GM12878 (cell line): ENCODE measurements at regions not wholly inside any gene's neighbourhood (a gene's known extent, or its start where the extent isn't known, plus 50 kb on each side); places are given as distances from the start of the nearest gene placed in this dataset.
"Not testable (repeated sequence)": the region's sequence is repeated elsewhere in the genome, so short reads cannot be mapped to it uniquely, and the experiment has no call there.

Source experiments
- ATAC-seq: fragments of 200-7000 bp; cut with Tn5 transposase; 3 replicates; pipeline ENCODE4 v1.9.1; 2020; ENCODE audit warnings: mild to moderate bottlenecking, moderate library complexity
- BruUV-seq: library from RNA; stranded (reverse); fragments of 400-500 nt; replicated peaks from 2 replicates; lab custom pipeline; 2021; lab: Mats Ljungman, UMichigan
- CTCF ChIA-PET: fragments of 300-600 bp; sonication (Branson Sonifier 250); formaldehyde crosslinking; extraction: SDS; loops from one replicate; lab custom pipeline; 2021; ENCODE audit warnings: inconsistent platforms; lab: Yijun Ruan, JAX
- POLR2A ChIA-PET: fragments of 350-600 bp; formaldehyde crosslinking; extraction: SDS; loops from one replicate; lab custom pipeline; 2021; ENCODE audit warnings: inconsistent platforms; lab: Charles Lee
- RAD21 ChIA-PET: fragments of 300-600 bp; sonication (Branson Sonifier 250); formaldehyde crosslinking; loops from one replicate; lab custom pipeline; 2023; ENCODE audit warnings: antibody characterized with exemption; ENCODE audit not compliant: unreplicated experiment; lab: Charles Lee
- SMC1A ChIA-PET: fragments of 300-600 bp; sonication (Branson Sonifier 250); formaldehyde crosslinking; loops from one replicate; lab custom pipeline; 2023; ENCODE audit not compliant: unreplicated experiment, uncharacterized antibody; lab: Charles Lee
- DNase-seq: peaks from one replicate; pipeline ENCODE4 v3.0.0-alpha.2; 2011; ENCODE audit warnings: low read depth, low spot score
- FAIRE-seq: peaks from 3 replicates; lab custom pipeline; 2011; peaks lifted over from hg19 to GRCh38; lab: Jason Lieb, UNC
- H2AFZ ChIP-seq: 2 replicates; pipeline ENCODE4 v1.6.0; 2011; ENCODE audit warnings: low read depth, low read length, control low read depth; ENCODE audit not compliant: control insufficient read depth
- H3K27ac ChIP-seq: 2 replicates; pipeline ENCODE4 v1.5.1; 2011; ENCODE audit warnings: control low read depth; ENCODE audit not compliant: control insufficient read depth, insufficient read depth
- H3K27me3 ChIP-seq, 2 experiments: replicated peaks in 1 of 2; 2 replicates each; pipeline versions ENCODE4 v1.6.0 to v1.6.1; 2011; ENCODE audit warnings: low read length in 1 of 2; ENCODE audit not compliant: control insufficient read depth in 2 of 2, insufficient read depth in 2 of 2
- H3K36me3 ChIP-seq, 2 experiments: 2 replicates each; pipeline ENCODE4 v1.5.1; 2011; ENCODE audit warnings: low read length in 1 of 2; ENCODE audit not compliant: control insufficient read depth in 2 of 2, insufficient read depth in 2 of 2
- H3K4me1 ChIP-seq: 2 replicates; pipeline ENCODE4 v1.6.1; 2011; ENCODE audit warnings: mild to moderate bottlenecking, low read length, moderate library complexity, mixed read lengths; ENCODE audit not compliant: control insufficient read depth, insufficient read depth
- H3K4me2 ChIP-seq: 2 replicates; pipeline ENCODE4 v1.6.0; 2011; ENCODE audit warnings: control low read depth; ENCODE audit not compliant: control insufficient read depth, insufficient read depth
- H3K4me3 ChIP-seq: fragments of 200-600 bp; sonication (generic); 2 replicates; pipeline ENCODE4 v1.5.1; 2016
- H3K79me2 ChIP-seq: 2 replicates; pipeline ENCODE4 v1.6.0; 2011; ENCODE audit warnings: low read length; ENCODE audit not compliant: control insufficient read depth, insufficient read depth
- H3K9ac ChIP-seq: 2 replicates; pipeline ENCODE4 v1.8.0; 2011; ENCODE audit warnings: low read length, control low read depth, mixed read lengths; ENCODE audit not compliant: control insufficient read depth, insufficient read depth
- H3K9me3 ChIP-seq: replicated peaks from 3 replicates; pipeline ENCODE4 v1.5.1; 2011; ENCODE audit warnings: mild to moderate bottlenecking, low read length; ENCODE audit not compliant: control insufficient read depth, insufficient read depth
- H4K20me1 ChIP-seq: 2 replicates; pipeline ENCODE4 v1.6.0; 2011; ENCODE audit not compliant: control insufficient read depth, insufficient read depth
- WGBS: methylation state at CpG from one replicate; pipeline ENCODE4 v1.1.6; 2016; ENCODE audit warnings: low lambda C conversion rate; ENCODE audit not compliant: insufficient replicate concordance, insufficient coverage; ENCODE audit errors: missing lambda C conversion rate; 5-methylcytosine and 5-hydroxymethylcytosine counted together
- in situ Hi-C: fragments of 300-500 bp; cut with MboI; formaldehyde crosslinking; loops from 9 replicates; pipeline ENCODE4 v1.14.3; 2018; ENCODE audit warnings: mixed read lengths
- intact Hi-C: fragments of 100-400 bp; cut with micrococcal nuclease; formaldehyde crosslinking; loops from one replicate; pipeline ENCODE4 v1.14.2; 2022; ENCODE audit not compliant: unreplicated experiment

DNA sequence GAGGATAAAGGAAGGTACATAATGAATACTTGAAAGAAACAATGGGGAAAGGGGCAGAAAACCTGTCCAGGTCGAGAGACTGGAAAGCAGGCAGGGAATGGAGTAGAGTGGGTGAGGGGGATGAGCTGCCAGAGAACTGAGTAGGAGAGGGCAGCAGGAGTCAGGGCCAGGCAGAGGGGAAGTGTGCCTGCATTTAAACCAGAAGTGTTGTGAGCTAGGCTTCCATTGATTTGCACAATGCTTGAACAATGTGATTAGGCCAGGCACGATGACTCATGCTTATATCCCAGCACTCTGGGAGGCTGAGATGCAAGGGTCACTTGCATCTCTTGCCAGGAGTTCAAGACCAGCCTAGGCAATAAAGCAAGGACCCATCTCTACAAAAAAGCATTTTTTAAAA is 332.6 kb downstream of the ANAPC1 start:
- DNase-seq, ATAC-seq, H3K9me3 ChIP-seq, H3K27ac ChIP-seq, SMC1A ChIA-PET, H3K79me2 ChIP-seq, H3K27me3 ChIP-seq, CTCF ChIA-PET, RAD21 ChIA-PET, FAIRE-seq, POLR2A ChIA-PET, H4K20me1 ChIP-seq, H3K9ac ChIP-seq, intact Hi-C loops, BruUV-seq, H3K4me2 ChIP-seq, H2AFZ ChIP-seq, H3K4me1 ChIP-seq, H3K36me3 ChIP-seq, H3K4me3 ChIP-seq, in situ Hi-C loops: not testable (repeated sequence)
- WGBS: 8% methylated on average over 1 of the region's 2 CpGs

DNA sequence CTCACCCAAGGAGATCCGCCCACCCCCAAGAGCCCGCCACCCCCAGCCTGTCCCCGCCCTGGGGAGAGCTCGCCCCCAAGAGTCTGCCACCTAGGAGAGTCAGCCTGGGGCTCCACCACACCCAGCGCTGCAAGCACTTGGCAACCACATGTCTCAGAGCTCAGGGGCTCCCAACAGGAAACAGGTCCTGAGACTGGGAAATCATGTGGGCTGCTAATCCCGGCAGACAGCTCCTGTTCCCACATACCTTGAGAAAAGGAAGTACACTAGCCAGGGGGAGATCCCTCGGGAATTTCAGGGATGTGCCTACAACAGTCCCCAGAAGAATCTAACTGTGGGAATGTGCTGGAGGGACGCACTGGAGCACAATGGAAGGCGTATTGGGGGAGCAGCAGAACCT is 331.4 kb downstream of the ANAPC1 start:
- H3K27me3 ChIP-seq, H3K9ac ChIP-seq, H3K27ac ChIP-seq, H3K4me2 ChIP-seq, H2AFZ ChIP-seq, H3K4me1 ChIP-seq, ATAC-seq, H3K79me2 ChIP-seq, FAIRE-seq, H3K9me3 ChIP-seq, RAD21 ChIA-PET, POLR2A ChIA-PET, intact Hi-C loops, CTCF ChIA-PET, BruUV-seq, H4K20me1 ChIP-seq, DNase-seq, H3K4me3 ChIP-seq, SMC1A ChIA-PET, in situ Hi-C loops, H3K36me3 ChIP-seq: not testable (repeated sequence)
- no CpG with 5 or more reads among the region's 9 CpGs for WGBS

DNA sequence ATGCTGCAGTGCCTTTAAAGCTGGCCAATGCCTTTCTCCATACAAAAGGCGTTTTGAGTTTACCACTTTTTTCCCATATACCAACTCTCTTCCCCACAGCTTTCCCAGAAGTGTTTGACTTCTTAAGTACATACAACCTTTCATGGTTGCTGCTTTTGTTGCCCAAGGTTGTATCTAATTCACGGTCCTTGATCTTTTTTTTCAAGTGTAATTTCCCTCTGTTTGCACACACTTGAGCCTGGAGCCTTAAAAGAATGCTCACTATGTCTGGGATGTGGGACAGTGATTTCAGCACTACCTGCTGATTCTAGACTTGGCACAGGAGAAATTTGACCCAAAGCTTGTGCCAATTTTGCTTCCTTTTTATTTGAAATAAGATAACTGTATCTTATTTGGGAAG is 324.7 kb downstream of the ANAPC1 start:
- H3K4me2 ChIP-seq, FAIRE-seq, H2AFZ ChIP-seq, SMC1A ChIA-PET, intact Hi-C loops, H3K4me3 ChIP-seq, in situ Hi-C loops, H3K36me3 ChIP-seq, ATAC-seq, RAD21 ChIA-PET, H3K27me3 ChIP-seq, DNase-seq, H3K9ac ChIP-seq, POLR2A ChIA-PET, CTCF ChIA-PET, H3K4me1 ChIP-seq, BruUV-seq, H3K9me3 ChIP-seq, H3K27ac ChIP-seq, H4K20me1 ChIP-seq, H3K79me2 ChIP-seq: not testable (repeated sequence)
- 0% methylated on average over 1 of the region's 2 CpGs for WGBS

DNA sequence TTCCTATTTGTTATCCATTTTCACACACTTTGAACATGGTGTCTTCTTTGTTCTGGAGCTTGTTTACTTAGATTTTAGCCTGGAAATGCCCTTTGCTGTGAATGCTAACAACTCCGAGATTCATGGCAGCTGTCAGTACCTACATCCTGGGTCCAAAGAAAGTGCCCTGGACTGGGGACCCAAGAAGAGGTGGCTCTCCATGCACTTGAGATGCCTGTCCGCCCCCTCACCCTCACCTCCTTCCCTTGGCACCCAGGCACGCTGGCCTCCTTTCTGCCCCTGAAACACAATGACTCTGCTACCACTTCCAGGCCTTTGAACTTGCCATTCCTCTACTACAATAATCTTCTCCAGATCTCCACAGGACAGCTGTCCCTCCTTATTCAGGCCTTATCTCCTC is 324.2 kb downstream of the ANAPC1 start:
- H3K27me3 ChIP-seq, H3K27ac ChIP-seq, H3K36me3 ChIP-seq, in situ Hi-C loops, H3K9me3 ChIP-seq, H3K4me1 ChIP-seq, H2AFZ ChIP-seq, RAD21 ChIA-PET, H3K4me3 ChIP-seq, BruUV-seq, ATAC-seq, H3K79me2 ChIP-seq, H4K20me1 ChIP-seq, SMC1A ChIA-PET, CTCF ChIA-PET, H3K9ac ChIP-seq, H3K4me2 ChIP-seq, FAIRE-seq, intact Hi-C loops, DNase-seq, POLR2A ChIA-PET: not testable (repeated sequence)
- WGBS: 0% methylated on average over 1 of the region's 3 CpGs
